ENCODE measurements at regions not wholly inside any gene's neighbourhood (a gene's known extent, or its start where the extent isn't known, plus 50 kb on each side); places are given as distances from the start of the nearest gene placed in this dataset.

GRCh38 chr1:213905344-213905743, 82.4 kb upstream of the PROX1 start:
- Histone ChIP-seq H3K56ac (ENCODE audit: extremely low read depth, insufficient read depth, low read length) (no peak overlapping the region), H3K9me3 (ENCODE audit: control insufficient read depth, insufficient read depth, low read length) (no peaks in the 10 kb centered on the region; the same call in 1 of the 2 replicates), H3K4ac (ENCODE audit: low read depth, low read length) (no peak overlapping the region), H4K20me1 (ENCODE audit: insufficient read depth, low read length) (no peaks in the 10 kb centered on the region), H2BK5ac (ENCODE audit: low read depth, low read length, poor library complexity, severe bottlenecking) (no peak overlapping the region), H3K9ac (ENCODE audit: low read depth, low read length) (no peak overlapping the region), H2BK20ac (ENCODE audit: low read depth, low read length) (no peak overlapping the region), H4K5ac (ENCODE audit: low read depth, low read length) (no peak overlapping the region), H3K36me3 (ENCODE audit: control insufficient read depth, insufficient read depth, low read length) (no peaks in the 10 kb centered on the region), H2BK15ac (ENCODE audit: low read depth, low read length) (no peak overlapping the region), H3K23ac (ENCODE audit: low read depth, low read length) (no peak overlapping the region), H3K27ac (ENCODE audit: insufficient read depth, low read length) (no peak overlapping the region), H3K4me3 (ENCODE audit: insufficient read depth, low read depth, low read length) (no peak overlapping the region), H3K79me1 (ENCODE audit: low read depth in 1 of 2, low read length in 2 of 2) (no peaks in the 10 kb centered on the region), H2AFZ (replicated peaks; ENCODE audit: low read length, poor library complexity) (no peak overlapping the region), H2AK9ac (replicated peaks; ENCODE audit: low read depth, low read length, poor library complexity) (no peak overlapping the region), H2AK5ac (ENCODE audit: low read depth, low read length) (no peak overlapping the region), H4K8ac (ENCODE audit: low read depth in 2 of 2, low read length in 2 of 2) (no peak overlapping the region), H3K27me3 (ENCODE audit: control insufficient read depth, insufficient read depth, low read length) (no peaks in the 10 kb centered on the region), H2BK120ac (ENCODE audit: low read depth, low read length) (no peak overlapping the region), H3K18ac (ENCODE audit: low read depth, low read length) (no peak overlapping the region), H4K91ac (ENCODE audit: insufficient read depth, low read depth, low read length) (no peak overlapping the region), H3K4me1 (ENCODE audit: control insufficient read depth, insufficient read depth, low read length) (no peaks in the 10 kb centered on the region), H3K4me2 (ENCODE audit: low read depth, low read length) (no peak overlapping the region), H3K9me1 (ENCODE audit: insufficient read depth, low read length) (no peaks in the 10 kb centered on the region), H3K14ac (replicated peaks; ENCODE audit: low read depth, low read length) (no peak overlapping the region)
- ChIA-PET POLR2A (ENCODE audit: unreplicated experiment) (no interaction called here), CTCF (no interaction called here)
- intact Hi-C loops (cut with micrococcal nuclease) (no loop called here), in situ Hi-C loops (cut with MboI; ENCODE audit: low sequenced_read_pairs) (no loop called here), dilution Hi-C loops (cut with HindIII; ENCODE audit: low sequenced_read_pairs, unreplicated experiment) (no loop called here)
- WGBS, 2 experiments (ENCODE audit: extremely low coverage in 2 of 2, insufficient read length in 1 of 2): 63% methylated on average over 5 of the region's 13 CpGs; no CpG with 5 or more reads in 1 of the 2 experiments
- TF ChIP-seq RAD21 (IDR thresholded peaks at IDR 0.05; ENCODE audit: low read length): no peak
- no peak for TF ChIP-seq ELK1 (IDR thresholded peaks at IDR 0.05; ENCODE audit: borderline replicate concordance, low read depth, low read length)
- no peak for TF ChIP-seq RCOR1 (IDR thresholded peaks at IDR 0.05; ENCODE audit: insufficient replicate concordance, low read length)
- TF ChIP-seq NFE2L2 (IDR thresholded peaks at IDR 0.05; ENCODE audit: low read depth, low read length): no peak
- no peak for TF ChIP-seq BHLHE40 (IDR thresholded peaks at IDR 0.05; ENCODE audit: low read depth, low read length)
- no peak for TF ChIP-seq POLR2A (IDR thresholded peaks at IDR 0.05; ENCODE audit: low read depth, low read length)
- TF ChIP-seq MXI1 (IDR thresholded peaks at IDR 0.05; ENCODE audit: borderline replicate concordance, low read depth, low read length): no peak
- TF ChIP-seq CTCF (conservative IDR thresholded peaks at IDR 0.05; ENCODE audit: low read depth, low read length): no peak
- TF ChIP-seq USF2 (IDR thresholded peaks at IDR 0.05; ENCODE audit: low read depth, low read length): no peak
- no TSS peak for BruUV-seq (replicated peaks)
- DNase-seq (no peak), ATAC-seq (ENCODE audit: low read depth) (no peak)

All from IMR-90 (cell line).